NCI-H1105 treated with DMSO at 0.1 percent for 48 hours (cell line): ENCODE measurements at regions not wholly inside any gene's neighbourhood (a gene's known extent, or its start where the extent isn't known, plus 50 kb on each side); places are given as distances from the start of the nearest gene placed in this dataset.

Experiments used
- DNase-seq: peaks from one replicate; lab custom pipeline; 2025; lab: John Stamatoyannopoulos, UW

DNA sequence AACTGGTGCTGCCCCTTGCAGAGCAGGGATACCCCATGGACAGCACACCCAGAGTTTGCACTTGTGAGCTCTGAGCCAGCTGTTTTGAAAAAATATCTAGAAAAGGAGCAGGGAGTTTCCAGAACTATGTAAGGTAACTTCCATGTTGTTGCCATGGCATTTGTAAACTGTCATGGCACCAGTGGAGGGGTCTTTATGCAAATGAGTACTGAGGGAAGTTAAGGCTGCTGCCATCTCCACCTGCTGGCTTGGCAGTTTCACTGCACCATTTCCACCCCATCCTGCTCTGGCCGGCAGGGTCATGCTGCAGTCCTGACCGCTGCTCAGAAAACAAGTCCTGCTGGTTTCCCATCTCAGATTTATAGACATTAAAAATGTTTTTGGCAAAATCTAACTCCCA, 52.3 kb upstream of the SNTG2 start:
- no peak for DNase-seq

DNA sequence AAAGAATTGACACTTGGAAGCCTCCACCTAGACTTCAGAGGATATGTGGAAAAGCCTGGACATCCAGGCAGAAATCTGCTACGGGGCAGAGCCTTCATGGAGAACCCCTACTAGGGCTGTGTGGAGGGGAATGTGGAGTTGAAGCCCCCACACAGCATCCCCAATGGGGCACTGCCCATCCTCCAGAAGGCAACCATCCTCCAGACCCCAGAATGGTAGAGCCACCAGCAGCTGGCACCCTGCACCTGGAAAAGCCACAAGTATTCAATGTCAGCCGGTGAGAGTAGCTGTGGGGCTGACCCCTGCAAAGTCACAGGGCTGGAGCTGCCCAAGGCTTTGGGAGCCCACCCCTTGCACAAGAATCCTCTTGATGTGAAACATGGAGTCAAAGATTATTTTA, 53.6 kb upstream of the SNTG2 start:
- DNase-seq: no peak

DNA sequence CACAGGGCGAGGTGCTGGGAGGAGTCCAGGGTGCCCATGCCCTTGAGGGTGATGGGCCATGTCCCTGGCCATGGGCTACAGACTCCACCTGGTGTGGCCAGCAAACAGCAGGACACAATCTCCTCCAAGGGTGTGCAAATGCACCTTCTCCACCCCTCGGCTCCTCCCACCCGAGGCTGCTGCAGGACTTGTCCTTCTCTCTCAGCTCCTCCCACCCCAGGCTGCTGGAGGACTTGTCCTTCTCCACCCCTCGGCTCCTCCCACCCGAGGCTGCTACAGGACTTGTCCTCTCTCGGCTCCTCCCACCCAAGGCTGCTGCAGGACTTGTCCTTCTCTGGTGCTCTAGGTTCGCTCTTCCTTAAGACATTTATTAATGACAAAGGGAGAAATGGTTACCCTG, 57.3 kb upstream of the SNTG2 start:
- DNase-seq: no peak

DNA sequence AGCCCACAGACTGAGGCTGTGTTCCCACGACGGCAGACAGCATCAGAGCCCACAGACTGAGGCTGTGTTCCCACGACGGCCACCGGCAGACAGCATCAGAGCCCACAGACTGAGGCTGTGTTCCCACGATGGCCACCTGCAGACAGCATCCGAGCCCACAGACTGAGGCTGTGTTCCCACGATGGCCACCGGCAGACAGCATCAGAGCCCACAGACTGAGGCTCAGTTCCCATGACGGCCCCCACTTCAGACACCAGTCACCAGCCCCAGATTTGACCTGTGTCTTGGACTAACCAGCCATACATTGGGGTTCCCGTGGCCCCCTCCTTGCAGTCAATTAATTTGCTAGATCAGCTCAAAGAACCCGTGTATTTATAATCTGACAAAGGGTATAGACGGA, 57.8 kb upstream of the SNTG2 start:
- no peak for DNase-seq

DNA sequence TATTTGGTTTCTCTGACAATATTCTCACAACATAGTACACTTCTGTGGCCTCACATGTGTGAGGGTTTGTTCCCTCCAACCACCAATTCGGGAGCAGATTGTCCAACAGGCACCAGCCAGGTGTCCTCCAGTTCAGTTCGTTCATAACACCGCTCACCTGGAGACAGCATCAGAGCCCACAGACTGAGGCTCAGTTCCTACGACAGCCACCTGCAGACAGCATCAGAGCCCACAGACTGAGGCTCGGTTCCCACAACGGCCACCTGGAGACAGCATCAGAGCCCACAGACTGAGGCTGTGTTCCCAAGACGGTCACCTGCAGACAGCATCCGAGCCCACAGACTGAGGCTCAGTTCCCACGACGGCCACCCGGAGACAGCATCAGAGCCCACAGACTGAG, 58.2 kb upstream of the SNTG2 start:
- DNase-seq: no peak

DNA sequence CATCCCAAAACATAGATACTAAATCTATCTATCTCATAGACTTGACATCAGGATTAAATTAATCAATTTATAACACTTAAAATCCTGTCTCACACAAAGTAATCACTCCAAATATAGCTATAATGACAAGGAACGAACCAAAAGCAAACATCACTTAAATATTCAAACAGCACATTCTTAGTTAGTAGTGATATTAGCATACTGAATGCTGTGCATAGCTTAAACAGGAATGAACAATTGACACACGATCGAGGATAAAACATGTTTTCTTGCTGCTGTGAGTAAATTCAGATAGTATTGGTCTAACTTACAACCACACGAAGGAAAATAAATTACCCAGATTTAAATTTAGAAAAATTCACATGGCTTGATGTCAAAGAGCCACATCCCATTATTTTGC, 58.9 kb upstream of the SNTG2 start:
- DNase-seq: no peak

DNA sequence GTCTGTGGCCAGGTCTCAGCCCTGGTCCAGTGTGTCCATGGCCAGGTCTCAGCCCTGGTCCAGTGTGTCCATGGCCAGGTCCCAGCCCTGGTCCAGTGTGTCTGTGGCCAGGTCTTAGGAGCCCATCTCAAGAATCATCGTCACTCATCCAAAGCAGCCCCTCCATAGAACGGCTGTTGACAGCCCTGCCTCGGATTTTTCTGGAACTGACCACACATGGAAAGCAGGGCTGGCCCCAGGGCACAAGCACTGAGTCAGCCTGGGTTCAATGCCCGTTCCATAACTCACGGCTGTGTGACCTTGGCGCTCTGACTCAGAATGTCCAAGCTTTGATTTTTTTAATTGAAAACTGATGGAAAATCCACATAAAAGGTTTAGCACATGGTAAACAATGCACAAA, 59.9 kb upstream of the SNTG2 start:
- DNase-seq: no peak

DNA sequence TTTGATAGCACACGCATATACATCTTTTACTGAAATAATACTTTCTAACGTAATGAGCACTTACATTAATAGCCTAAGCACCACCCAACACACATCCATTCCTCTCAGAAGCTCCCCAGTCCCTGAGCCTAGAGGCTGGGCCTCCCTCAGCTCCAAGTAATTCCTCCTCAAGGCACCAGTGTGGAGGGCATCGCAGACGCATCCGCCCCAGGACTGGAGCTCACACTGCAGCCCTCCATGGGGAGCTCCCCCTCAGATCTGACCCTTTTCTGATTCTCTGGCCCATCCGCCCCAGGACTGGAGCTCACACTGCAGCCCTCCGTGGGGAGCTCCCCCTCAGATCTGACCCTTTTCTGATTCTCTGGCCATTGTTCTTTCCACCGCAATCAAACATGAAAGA, 60.4 kb upstream of the SNTG2 start:
- DNase-seq: no peak

DNA sequence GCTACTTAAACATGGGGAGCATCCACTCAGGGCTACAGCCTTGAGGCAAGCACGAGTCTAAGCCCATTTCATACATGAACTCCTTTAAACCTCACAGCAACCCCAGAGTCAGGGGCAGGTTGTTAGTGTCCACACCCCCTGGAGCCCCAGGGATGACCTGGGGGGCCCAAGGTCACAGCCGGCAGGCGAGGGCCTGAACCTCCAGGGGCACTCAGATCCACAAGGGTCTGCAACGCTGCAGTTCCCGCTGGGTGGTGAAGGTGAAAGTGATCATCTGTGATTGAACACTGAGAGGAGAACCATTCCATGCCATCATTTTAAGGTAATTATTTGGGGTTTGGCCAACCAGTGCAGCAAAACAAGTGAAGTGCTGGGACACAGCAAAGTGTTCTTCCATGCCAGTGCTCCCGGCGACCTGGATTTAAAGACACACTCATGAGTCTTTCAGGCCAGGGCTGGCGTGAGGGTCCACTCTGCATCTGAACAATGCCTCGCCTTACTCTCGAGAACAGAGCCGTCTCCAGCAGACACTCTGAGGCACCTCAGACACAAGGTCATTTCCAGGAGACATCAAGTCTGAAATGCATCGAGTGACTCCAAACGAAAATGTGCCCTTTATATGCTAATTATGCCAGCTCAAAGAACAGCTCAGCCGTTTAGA, 61.6 kb upstream of the SNTG2 start:
- no peak for DNase-seq

DNA sequence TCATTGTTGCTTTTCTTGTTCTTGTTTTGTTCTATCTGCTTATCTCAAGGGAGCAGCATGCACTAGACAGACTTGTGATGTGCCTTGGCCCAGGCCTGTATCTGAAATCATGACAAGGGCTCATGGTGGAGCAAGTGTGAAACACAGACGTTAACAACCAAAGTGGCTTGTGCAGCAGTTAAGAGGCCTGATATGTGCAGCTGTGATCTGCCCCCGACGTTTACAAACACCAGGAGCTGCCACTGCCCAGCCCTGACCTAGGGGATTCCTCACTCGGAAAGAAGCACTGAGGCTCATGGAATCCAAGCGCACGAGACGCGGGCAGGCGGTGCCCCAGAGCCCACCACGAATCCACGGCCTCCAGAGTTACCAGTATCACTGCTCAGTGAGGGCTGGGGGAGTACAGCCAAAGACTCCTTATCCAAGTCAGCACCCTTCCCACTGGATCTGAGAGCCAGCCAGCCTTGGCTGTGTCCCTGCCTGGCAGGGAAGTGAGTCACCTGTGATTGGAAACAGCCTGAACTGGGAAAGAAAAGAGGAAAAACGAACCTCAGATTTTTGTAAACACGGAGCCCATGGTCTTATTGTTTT, 62.3 kb upstream of the SNTG2 start:
- DNase-seq: no peak

DNA sequence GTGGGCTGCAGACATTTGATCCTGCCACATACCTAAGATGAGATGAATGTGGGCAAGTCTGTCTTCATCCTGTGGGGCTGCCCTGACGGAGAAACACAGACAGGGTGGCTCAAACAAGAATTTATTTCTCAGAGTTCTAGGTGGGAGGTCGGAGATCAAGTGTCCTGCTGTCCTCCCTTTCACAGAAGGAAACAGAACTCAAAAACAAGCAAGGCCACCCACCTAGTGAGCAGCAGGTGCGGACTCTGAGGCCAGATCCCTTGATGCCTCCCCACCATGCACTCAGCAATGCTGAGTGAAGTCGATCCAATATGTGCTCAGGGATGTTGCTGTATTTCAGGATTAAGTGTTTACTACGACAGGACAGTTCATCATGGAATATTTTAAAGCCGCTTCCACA, 63.0 kb upstream of the SNTG2 start:
- no peak for DNase-seq

DNA sequence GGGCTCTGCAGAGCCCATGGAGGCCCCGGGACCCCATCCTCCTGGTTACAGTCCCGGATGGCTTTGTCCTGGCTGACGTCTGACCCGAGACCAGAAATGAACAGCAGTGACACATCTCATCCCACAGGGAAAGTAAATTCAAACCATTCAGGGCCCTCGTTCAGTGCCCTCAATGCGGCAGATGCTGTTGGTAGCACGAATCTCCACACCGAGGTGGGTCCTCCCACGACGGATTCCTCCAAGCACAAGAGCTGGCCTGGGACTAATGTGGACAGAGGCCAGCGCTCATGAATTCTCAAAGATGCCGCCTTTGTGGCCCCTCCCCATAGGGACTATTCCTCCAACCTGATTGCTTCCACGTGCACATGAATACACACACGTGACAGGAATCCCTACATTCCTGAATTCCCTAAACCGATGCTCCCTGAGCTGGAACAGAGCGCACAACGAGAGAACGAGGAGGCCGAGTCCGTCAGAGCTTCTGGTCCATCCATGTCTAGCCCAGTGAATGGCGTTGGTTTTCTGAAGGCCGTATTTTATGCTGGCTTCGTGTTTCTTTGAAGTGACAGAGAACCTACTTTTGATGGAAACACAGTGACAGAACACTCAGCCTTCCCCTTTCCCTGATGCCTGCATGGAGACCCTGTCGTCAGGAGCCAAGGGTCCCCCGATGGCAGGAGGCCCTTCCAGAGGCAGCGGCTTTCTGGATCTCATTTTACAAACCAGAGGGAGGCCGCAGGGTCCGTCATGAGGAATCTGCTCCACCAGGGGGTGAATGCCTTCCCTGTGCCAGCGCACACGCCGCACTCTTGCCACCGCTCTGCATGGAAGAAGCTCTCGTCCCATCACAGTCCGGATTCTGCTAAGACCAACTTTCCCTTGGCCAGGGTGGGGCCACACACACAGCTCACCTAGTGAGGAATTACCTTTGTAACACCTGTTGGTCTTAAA, 64.3 kb upstream of the SNTG2 start:
- no peak for DNase-seq

DNA sequence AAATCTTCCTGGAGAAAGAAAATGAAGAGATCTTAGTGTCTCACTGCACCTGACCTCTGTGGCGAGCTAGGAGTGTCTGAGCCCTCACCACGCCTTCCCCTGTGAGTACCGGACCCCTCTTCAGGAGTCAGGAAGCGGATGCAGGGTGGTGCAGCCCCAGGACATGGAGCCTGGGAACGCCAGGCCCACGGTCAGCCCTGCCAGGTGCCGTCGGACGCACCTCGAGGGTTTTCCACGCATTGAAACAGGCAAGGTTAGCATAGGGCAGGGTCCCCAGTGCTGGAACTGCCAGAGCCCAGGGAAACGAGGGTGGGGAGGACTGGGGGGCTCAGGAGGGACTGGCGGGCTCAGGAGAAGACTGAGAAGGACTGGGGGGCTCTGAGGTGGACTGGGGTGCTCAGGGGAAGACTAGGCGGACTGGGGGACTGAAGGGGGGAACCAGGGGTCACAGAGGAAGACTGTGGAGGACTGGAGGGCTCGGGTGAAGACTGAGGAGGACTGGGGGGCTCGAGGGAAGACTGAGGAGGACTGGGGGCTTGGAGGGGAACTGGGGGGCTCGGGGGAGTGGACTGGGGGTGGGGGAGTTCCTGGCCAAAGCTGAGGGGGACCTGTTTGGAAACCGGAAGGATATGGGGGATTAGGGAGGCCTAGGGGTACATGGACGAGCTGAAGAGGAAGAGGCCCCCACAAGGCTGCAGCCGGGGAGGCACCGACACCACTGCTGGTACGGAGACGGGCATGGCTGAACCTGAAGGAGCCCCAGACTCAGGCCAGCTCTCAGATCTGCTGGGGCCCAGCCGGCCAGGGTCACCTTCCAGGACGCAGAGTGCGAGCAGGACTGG, 65.2 kb upstream of the SNTG2 start:
- DNase-seq: no peak

DNA sequence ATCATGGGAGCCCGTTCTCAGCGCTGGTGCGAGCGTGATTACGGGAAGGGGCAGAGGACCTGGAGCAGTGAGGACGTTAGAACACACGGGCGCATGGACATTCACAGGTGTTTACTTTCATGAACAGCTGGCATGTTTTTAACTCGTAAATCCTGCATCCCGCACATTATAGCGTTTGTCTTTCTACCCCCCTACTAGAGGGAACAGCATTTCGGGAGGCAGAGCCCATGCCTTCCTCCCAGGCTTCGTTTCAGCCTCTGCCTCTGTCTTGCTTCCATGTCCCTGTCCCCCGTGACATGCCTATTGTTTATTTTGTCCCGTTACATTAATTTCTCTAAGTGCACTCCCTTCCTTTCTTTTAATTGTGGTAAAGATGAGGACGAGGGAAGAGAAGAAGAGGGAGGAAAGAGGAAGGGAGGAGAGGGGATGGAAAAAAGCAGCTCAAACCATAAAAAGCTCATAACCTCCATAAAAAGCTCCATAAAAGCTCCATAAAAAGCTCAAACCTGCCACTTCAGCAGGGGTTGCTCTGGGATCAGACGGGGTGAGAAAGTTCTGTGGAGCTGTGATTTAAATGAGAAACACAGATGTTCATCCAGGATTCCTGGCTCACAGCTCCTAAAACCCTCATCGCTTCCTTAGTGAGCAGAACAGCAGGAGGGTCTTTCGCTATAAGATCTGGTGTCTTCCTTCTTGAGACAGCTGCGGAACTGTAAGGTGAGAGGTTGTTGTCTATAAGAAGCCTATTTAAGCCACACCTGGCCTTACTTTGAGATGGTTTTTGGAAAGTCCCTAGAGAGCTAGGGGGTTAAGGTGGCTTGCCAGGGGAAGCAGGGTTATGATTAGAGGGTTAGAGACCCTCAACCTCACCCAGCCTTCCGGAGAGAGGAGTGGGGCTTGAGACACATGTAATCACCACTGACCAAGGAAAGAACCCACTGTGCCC, 66.6 kb upstream of the SNTG2 start:
- no peak for DNase-seq

DNA sequence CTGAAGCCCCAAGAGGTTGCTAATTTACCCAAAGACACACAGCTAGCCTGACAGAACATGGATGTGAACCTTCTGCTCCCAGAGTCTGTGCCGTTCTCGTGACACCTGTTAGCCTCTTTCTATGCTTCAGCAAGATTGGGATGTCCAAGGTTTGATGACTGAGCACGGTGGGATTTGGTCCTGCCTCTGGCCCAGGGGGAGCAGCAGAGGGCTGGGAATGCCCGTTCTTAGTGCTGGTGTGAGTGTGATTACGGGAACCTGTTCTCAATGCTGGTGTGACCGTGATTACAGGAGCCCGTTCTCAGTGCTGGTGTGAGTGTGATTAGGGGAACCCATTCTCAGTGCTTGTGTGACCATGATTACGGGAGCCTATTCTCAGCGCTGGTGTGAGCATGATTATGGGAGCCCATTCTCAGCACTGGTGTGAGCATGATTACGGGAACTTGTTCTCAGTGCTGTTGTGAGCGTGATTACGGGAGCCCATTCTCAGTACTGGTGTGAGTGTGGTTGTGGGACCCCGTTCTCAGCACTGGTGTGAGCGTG, 67.3 kb upstream of the SNTG2 start:
- no peak for DNase-seq

DNA sequence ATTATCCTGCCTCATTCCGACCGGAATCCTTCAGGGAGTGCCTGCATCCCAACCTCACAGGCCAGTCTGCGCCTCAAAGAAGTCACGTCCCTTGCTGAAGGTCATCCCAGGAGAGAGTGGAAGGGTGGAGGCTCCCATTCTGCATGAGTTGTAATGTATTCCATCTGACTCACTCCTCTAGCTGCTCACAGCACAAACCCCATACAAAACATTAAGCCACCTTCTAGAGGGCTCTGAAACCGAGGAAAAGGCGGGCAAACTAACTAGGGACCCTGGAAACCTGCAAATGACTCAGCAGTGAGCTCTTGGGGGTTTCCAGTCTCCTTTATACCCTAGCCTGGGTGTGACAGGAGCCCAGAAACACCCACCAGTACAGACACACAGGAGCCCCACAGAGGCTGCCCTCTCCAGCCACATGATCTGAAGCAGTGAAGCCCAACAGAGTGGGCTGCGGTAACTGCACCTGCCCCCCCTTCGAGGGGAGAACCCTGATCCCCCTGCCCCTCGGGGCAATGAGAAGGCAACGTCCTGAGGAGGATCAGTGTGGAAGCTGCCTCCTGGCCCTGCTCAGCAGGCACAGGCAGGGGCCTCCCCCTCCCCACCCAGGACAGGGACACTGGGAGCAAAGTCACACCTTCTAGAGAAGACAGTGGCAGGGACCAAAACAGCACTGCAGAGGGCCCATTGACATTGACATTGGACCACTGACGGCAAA, 69.3 kb upstream of the SNTG2 start:
- DNase-seq: no peak

DNA sequence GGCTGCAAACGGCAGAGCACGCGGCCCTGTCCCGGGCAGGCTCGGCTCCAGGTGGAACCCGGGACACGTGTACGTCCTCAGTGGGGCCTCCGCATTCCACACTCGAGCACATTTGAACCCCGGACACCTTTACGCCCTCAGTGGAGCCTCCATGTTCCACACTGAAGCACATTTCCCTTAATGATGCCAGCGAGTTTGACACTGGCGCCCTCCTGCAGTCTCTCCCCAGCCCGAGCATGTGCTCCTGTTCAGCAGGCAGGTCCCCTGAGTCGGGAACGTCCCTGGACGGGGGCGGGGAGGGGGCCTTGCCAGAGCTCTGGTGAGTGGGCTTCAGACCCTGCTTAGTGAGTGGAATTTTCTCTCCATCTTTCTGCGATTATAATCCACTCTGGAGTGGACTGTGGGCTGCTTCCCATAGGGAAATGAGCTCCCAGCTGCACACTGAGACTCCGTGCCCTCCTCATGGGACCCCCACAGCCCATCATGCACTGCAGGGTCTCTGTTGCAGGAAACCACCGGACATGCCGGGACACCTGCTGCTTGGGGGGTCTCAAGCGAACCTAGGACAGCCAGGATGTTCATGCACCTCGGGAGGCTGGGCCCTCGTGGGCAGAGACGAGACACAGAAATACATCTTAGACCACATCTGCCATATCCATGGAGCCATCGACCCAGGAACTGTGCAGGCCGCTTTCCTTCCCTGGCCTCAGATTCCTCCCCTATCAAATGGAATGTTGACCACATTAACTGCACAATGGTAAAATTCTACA, 70.3 kb upstream of the SNTG2 start:
- DNase-seq: no peak

DNA sequence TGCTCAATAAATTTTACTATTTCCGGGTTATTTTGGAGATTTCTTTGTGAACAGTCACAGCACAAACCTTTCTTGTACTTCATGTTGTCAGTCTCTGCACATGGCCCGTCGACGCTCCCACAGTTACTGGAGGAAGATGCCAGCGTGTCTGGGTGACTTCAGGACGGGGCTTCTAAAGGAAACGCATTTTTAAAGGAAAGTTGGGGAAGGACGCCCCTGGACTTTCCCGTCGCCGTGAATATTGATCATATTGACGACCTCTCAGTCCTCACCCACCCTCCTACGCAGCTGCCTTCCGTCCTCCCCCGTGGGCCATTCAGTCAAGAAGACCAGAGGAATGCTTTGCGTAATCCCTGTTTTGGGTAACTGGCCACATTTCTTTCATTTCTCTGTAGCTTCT, 71.1 kb upstream of the SNTG2 start:
- DNase-seq: no peak

DNA sequence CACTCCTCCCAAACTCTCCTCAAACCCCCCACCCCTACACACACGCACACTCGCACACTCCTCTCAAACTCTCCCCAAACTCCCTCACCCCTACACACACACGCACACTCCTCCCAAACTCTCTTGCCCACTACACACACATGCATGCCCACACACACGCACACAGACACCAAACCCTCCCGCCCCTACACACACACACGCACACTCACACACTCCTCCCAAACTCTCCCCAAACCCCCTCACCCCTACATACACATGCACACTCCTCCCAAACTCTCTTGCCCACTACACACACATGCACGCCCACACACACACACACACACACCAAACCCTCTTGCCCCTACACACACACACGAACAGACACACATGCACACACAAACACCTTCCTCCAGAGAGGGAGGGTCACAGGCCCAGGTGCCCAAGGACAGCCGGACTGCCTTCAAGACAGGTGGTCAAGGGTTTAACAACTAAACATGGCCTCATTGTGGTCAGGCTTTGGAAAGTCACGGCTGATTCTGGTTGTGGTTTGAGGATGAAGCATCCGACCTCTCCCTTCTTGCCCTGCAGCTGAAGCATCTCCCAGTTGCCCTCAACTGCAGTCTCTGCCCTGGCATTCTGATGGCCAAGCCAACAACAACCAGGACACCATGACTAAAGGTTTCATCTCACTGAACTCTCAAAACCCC, 72.3 kb upstream of the SNTG2 start:
- DNase-seq: no peak
